Breast epithelium (tissue), 3 donors: ENCODE measurements at regions not wholly inside any gene's neighbourhood (a gene's known extent, or its start where the extent isn't known, plus 50 kb on each side); places are given as distances from the start of the nearest gene placed in this dataset.

Source experiments
- CTCF ChIP-seq, 3 donors: fragments of 450-650 bp; IDR thresholded peaks; one replicate each; pipeline ENCODE4 v1.5.1; 2016 to 2017; ENCODE audit warnings: antibody characterized with exemption in 3 of 3, mild to moderate bottlenecking in 3 of 3, moderate library complexity in 3 of 3
- POLR2A ChIP-seq: fragments of 450-650 bp; IDR thresholded peaks from one replicate; pipeline ENCODE4 v1.6.1; 2016; ENCODE audit warnings: antibody characterized with exemption, mild to moderate bottlenecking, moderate library complexity
- POLR2AphosphoS5 ChIP-seq, 3 donors: sonication (generic); formaldehyde crosslinking; IDR thresholded peaks; one replicate each; pipeline ENCODE4 v1.6.1; 2017; ENCODE audit warnings: antibody characterized with exemption in 3 of 3

DNA sequence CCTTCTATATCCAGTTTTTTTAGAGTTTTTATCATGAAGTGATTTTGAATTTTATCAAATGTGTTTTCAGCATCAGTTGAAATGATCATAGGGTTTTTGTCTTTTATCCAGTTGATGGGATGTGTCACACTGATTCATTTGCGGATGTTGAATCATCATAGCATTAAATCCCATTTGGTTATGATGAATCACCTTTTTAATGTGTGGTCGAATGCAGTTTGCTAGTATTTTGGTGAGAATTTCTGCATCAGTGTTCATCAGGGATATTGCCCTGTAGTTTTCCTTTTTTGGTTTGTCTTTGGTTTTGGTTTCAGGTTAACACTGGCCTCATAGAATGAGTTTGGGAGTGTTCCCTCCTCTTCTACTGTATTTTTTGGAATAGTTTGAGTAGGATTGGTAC, 80.3 kb downstream of the DIRAS3 start:
- TF ChIP-seq POLR2A (no peak), CTCF (IDR thresholded peaks at IDR 0.05) (no peak), POLR2AphosphoS5 (IDR thresholded peaks at IDR 0.05) (no peak)
